ENCODE measurements at regions not wholly inside any gene's neighbourhood (a gene's known extent, or its start where the extent isn't known, plus 50 kb on each side); places are given as distances from the start of the nearest gene placed in this dataset.

DNA sequence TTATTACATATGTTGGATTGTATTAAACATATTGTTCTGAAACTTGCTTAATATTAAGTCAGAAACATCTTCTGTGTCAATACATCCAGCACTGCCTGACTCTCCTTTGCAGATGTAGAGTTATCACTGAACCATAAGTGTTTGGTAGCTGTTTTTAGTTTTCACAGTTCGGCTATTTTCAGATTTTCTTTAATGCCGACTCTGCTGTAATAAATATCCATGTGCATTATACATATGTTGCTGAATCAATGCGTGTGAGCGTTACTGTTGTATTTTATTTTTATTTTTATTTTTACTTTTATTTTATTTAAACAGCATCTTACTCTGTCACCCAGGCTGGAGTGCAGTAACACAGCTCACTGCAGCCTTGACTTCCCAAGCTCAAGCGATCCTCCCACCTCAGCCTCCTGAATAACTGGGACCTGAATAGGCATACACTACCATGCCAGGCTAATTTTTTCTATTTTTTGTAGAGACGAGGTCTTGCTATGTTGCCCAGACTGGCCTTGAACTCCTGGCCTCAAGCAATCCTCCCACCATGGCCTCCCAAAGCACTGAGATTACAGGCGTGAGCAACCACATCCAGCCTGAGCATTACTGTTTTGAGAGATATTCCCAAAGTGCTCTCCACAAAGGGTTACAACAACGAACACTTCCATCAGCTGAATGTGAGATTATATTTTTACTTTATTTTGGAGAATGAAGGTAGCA lies 50.7 kb upstream of the NOCT start:
- TF ChIP-seq EP300 (IDR thresholded peaks at IDR 0.05): no peak
- H3K27me3 ChIP-seq: no peaks in the 10 kb centered on the region
- no peak overlapping the region for H3K4me3 ChIP-seq
- DNase-seq (ENCODE audit: low spot score in 2 of 2): no peak
- peaks cover 4% of the 10 kb centered on the region for H3K4me1 ChIP-seq
- WGBS: 95% methylated on average over 8 of the region's 8 CpGs
- no peaks in the 10 kb centered on the region for H3K36me3 ChIP-seq
- no peaks in the 10 kb centered on the region for H3K9me3 ChIP-seq
- H3K27ac ChIP-seq: no peak overlapping the region

DNA sequence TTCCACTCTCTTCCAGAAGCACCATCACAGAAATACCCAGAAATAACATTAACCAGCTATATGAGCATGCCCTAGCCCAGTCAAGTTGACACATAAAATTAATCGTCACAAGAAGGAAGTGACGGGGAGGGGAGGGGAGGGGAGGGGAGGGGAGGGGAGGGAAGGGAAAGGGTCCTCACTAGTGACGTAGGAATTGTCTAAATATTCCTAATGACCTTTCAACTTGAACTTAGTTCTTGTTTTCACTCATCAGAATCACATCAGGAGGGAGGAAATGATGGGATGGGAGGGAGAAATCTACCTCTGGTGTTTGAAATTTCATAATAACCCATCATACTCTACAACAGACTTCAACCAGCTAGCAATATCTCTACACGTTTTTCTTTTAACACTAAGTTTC lies 52.2 kb upstream of the NOCT start:
- 77% methylated on average over 4 of the region's 4 CpGs for WGBS
- H3K36me3 ChIP-seq: no peaks in the 10 kb centered on the region
- H3K27ac ChIP-seq: no peak overlapping the region

DNA sequence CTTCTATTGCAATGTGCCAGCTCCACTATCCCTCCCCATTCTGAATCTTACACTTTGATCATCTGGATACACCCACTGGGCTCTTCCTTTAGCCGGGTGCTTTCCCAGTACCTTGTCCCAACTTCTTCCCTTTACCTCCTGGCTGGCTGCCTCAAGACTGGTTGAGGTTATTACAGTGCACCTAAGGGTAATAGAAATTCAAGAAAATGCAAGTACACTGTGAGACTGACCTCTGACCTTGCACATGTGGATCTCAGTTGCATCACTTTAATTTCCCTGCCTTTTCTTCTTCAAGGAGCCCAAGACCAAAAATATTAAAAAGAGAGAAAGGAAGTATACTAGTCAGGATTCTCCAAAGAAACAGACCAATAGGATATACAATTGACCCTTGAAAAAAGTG lies 53.9 kb upstream of the NOCT start:
- no peaks in the 10 kb centered on the region for H3K27me3 ChIP-seq
- H3K27ac ChIP-seq: no peak overlapping the region
- H3K4me3 ChIP-seq: no peak overlapping the region
- H3K36me3 ChIP-seq: no peaks in the 10 kb centered on the region
- peaks cover 8% of the 10 kb centered on the region for H3K4me1 ChIP-seq
- H3K9me3 ChIP-seq: no peaks in the 10 kb centered on the region
- TF ChIP-seq POLR2A (IDR thresholded peaks at IDR 0.05) (no peak), POLR2AphosphoS5 (IDR thresholded peaks at IDR 0.05) (no peak), EP300 (IDR thresholded peaks at IDR 0.05) (no peak)
- TF ChIP-seq, protein P1, sequence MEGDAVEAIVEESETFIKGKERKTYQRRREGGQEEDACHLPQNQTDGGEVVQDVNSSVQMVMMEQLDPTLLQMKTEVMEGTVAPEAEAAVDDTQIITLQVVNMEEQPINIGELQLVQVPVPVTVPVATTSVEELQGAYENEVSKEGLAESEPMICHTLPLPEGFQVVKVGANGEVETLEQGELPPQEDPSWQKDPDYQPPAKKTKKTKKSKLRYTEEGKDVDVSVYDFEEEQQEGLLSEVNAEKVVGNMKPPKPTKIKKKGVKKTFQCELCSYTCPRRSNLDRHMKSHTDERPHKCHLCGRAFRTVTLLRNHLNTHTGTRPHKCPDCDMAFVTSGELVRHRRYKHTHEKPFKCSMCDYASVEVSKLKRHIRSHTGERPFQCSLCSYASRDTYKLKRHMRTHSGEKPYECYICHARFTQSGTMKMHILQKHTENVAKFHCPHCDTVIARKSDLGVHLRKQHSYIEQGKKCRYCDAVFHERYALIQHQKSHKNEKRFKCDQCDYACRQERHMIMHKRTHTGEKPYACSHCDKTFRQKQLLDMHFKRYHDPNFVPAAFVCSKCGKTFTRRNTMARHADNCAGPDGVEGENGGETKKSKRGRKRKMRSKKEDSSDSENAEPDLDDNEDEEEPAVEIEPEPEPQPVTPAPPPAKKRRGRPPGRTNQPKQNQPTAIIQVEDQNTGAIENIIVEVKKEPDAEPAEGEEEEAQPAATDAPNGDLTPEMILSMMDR (IDR thresholded peaks at IDR 0.05): no peak
- WGBS: 43% methylated on average over 1 of the region's 1 CpG
- DNase-seq (ENCODE audit: low spot score in 2 of 2): no peak

More for the DNA sequence above, 52.2 kb upstream of the NOCT start:
- no peak for TF ChIP-seq POLR2A (IDR thresholded peaks at IDR 0.05)
- TF ChIP-seq, protein P1 (IDR thresholded peaks at IDR 0.05): no peak
- TF ChIP-seq POLR2AphosphoS5 (IDR thresholded peaks at IDR 0.05): no peak
- TF ChIP-seq EP300 (IDR thresholded peaks at IDR 0.05): no peak
- H3K27me3 ChIP-seq: no peaks in the 10 kb centered on the region
- no peak for DNase-seq (ENCODE audit: low spot score in 2 of 2)
- H3K4me1 ChIP-seq: peaks cover 8% of the 10 kb centered on the region
- H3K9me3 ChIP-seq: no peaks in the 10 kb centered on the region
- no peak overlapping the region for H3K4me3 ChIP-seq

DNA sequence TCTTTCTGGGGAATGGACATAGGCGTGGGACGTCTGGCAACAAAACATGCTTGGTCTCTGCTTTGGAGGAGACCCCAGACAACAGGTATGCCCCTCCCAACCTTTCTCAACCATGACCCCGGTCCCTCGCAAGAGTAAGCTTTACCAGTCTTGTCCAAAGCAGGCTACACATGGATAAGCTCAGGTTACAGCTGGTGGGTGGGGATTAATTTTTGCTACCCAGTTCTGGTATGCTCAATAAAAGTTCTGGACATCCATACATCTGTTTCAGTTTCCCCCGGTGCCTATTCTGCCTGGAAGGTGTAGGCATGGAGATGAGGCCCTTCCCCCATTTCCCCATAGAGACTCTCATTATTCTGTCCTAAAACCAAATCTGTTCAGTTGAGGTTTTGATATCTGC lies 54.5 kb upstream of the NOCT start:
- peaks cover 8% of the 10 kb centered on the region for H3K4me1 ChIP-seq
- 85% methylated on average over 5 of the region's 5 CpGs for whole genome bisulfite sequencing
- no peak overlapping the region for H3K27ac ChIP-seq
- no peaks in the 10 kb centered on the region for H3K36me3 ChIP-seq
- H3K9me3 ChIP-seq: no peaks in the 10 kb centered on the region
- DNase-seq (ENCODE audit: low spot score in 2 of 2): no peak
- H3K27me3 ChIP-seq: no peaks in the 10 kb centered on the region
- no peak for TF ChIP-seq POLR2A (IDR thresholded peaks at IDR 0.05)
- TF ChIP-seq EP300 (IDR thresholded peaks at IDR 0.05): no peak
- no peak for TF ChIP-seq POLR2AphosphoS5 (IDR thresholded peaks at IDR 0.05)
- TF ChIP-seq, protein P1 (IDR thresholded peaks at IDR 0.05): no peak
- no peak overlapping the region for H3K4me3 ChIP-seq

DNA sequence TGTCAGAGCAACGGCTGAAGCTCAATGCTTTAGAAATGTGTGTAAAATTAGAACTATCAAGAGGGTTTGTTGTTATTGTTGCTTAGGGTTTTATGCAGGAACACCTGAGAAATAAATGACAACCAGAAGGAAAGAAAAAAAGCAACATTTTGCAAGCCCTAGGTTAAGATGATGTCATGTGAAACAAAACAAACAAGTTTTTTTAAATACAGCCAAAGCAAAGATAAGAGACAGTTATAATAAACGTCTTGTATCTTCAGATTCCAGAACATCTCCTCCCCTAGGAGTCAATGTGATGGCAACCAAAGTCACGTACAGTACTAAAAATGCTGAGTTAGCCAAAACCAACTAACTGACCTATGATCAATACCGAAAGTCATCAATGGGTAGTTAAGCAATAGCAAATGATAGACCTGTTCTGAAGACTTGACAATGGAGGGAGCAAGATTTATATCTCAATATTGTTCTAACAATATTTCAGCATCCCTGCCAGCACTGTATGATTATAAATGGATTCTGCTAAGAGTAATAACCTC lies 55.3 kb upstream of the NOCT start:
- Histone ChIP-seq H3K27me3 (no peaks in the 10 kb centered on the region), H3K27ac (no peak overlapping the region), H3K9me3 (no peaks in the 10 kb centered on the region), H3K36me3 (no peaks in the 10 kb centered on the region), H3K4me1 (peaks cover 8% of the 10 kb centered on the region), H3K4me3 (no peak overlapping the region)
- WGBS: 54% methylated on average over 4 of the region's 4 CpGs
- no peak for DNase-seq (ENCODE audit: low spot score in 2 of 2)
- TF ChIP-seq POLR2A (IDR thresholded peaks at IDR 0.05) (no peak), POLR2AphosphoS5 (IDR thresholded peaks at IDR 0.05) (no peak), EP300 (IDR thresholded peaks at IDR 0.05) (no peak)
- TF ChIP-seq, protein P1 (IDR thresholded peaks at IDR 0.05): no peak
